ENCODE measurements at regions not wholly inside any gene's neighbourhood (a gene's known extent, or its start where the extent isn't known, plus 50 kb on each side); places are given as distances from the start of the nearest gene placed in this dataset.

GRCh38 chr1:4353090-4353856 lies 301.1 kb upstream of the AJAP1 start:
- no TSS peak for BruUV-seq (replicated peaks)
- intact Hi-C loops (cut with micrococcal nuclease; ENCODE audit: unreplicated experiment) = no loop called here
- POLR2A ChIA-PET = no interaction called here
- in situ Hi-C loops (cut with HindIII; ENCODE audit: low pct_unique_long_range_greater_than_20kb, low sequenced_read_pairs) = no loop called here
- Histone ChIP-seq H3K36me3 (ENCODE audit: control insufficient read depth, insufficient read depth, low read length) (no peaks in the 10 kb centered on the region), H3K27me3 (ENCODE audit: control insufficient read depth, insufficient read depth, low read length) (no peaks in the 10 kb centered on the region; the same call in 1 of the 2 replicates), H3K9me3 (ENCODE audit: control insufficient read depth, insufficient read depth, low read depth, low read length) (no peaks in the 10 kb centered on the region), H3K4me1 (ENCODE audit: control insufficient read depth, insufficient read depth, low read length) (no peaks in the 10 kb centered on the region), H3K27ac (ENCODE audit: low read length) (no peak overlapping the region), H3K4me3 (ENCODE audit: low read depth in 2 of 2, low read length in 2 of 2) (no peak overlapping the region)
- no peak for DNase-seq (ENCODE audit: low read depth, low spot score)
- CTCF ChIA-PET = no interaction called here
- no peak for TF ChIP-seq SIN3A (IDR thresholded peaks at IDR 0.05; ENCODE audit: borderline replicate concordance, insufficient read depth, low read depth, low read length)
- TF ChIP-seq TCF7L2 (IDR thresholded peaks at IDR 0.05; ENCODE audit: low read depth, low read length) = no peak
- no peak for TF ChIP-seq REST (IDR thresholded peaks at IDR 0.05; ENCODE audit: insufficient read depth in 1 of 2, low read depth in 2 of 2, low read length in 1 of 2)
- no peak for TF ChIP-seq POLR2AphosphoS5 (IDR thresholded peaks at IDR 0.05; ENCODE audit: low read depth, low read length)
- no peak for TF ChIP-seq CTCF (IDR thresholded peaks at IDR 0.05)
- no peak for ATAC-seq

- Histone ChIP-seq H3K27me3 (ENCODE audit: control insufficient read depth, insufficient read depth, low read length) (no peaks in the 10 kb centered on the region; the same call in 1 of the 2 replicates), H3K36me3 (ENCODE audit: control insufficient read depth, insufficient read depth, low read length) (no peaks in the 10 kb centered on the region), H3K9me3 (ENCODE audit: control insufficient read depth, insufficient read depth, low read depth, low read length) (no peaks in the 10 kb centered on the region), H3K27ac (ENCODE audit: low read length) (no peak overlapping the region), H3K4me1 (ENCODE audit: control insufficient read depth, insufficient read depth, low read length) (no peaks in the 10 kb centered on the region), H3K4me3 (ENCODE audit: low read depth in 2 of 2, low read length in 2 of 2) (no peak overlapping the region)
- in situ Hi-C loops (cut with HindIII; ENCODE audit: low pct_unique_long_range_greater_than_20kb, low sequenced_read_pairs) = no loop called here
- no TSS peak for BruUV-seq (replicated peaks)
- ChIA-PET CTCF (no interaction called here), POLR2A (no interaction called here)
- intact Hi-C loops (cut with micrococcal nuclease; ENCODE audit: unreplicated experiment) = no loop called here
- TF ChIP-seq CTCF (IDR thresholded peaks at IDR 0.05) (no peak), REST (IDR thresholded peaks at IDR 0.05; ENCODE audit: insufficient read depth in 1 of 2, low read depth in 2 of 2, low read length in 1 of 2) (no peak), SIN3A (IDR thresholded peaks at IDR 0.05; ENCODE audit: borderline replicate concordance, insufficient read depth, low read depth, low read length) (no peak), POLR2AphosphoS5 (IDR thresholded peaks at IDR 0.05; ENCODE audit: low read depth, low read length) (no peak), TCF7L2 (IDR thresholded peaks at IDR 0.05; ENCODE audit: low read depth, low read length) (no peak)
- ATAC-seq (no peak), DNase-seq (ENCODE audit: low read depth, low spot score) (no peak)
Observed at GRCh38 chr1:4355839-4356238, 298.6 kb upstream of the AJAP1 start.

Data from Panc1 (cell line).